ENCODE measurements at regions not wholly inside any gene's neighbourhood (a gene's known extent, or its start where the extent isn't known, plus 50 kb on each side); places are given as distances from the start of the nearest gene placed in this dataset.

DNA sequence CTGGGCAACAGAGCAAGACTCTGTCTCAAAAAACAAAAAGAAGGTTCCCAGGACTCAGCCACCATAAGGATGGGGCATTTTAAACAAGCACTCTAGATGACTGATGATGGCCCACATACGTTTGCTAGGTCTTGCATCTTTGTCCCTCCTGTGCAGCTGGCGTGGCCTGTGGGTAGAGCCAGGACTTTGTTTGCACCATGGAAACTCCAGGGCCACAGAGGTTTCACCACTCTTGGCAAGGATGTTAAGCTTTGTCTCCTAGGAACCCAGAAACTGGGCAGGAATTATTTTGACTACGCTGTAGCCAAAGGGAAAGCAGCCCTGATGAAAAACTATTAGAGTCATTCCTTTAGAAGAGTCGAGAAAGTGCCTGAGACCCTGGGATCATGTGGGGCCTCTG, 54.1 kb upstream of the CALM2 start:
- no peak overlapping the region for H3K4ac ChIP-seq (ENCODE audit: low read depth, low read length)

More for the DNA sequence above, 54.1 kb upstream of the CALM2 start:
- no peak overlapping the region for H3K14ac ChIP-seq (ENCODE audit: insufficient read depth, low read length)
- H3K23ac ChIP-seq (ENCODE audit: insufficient read length, low read depth, low read length) = no peak overlapping the region
- H3T11ph ChIP-seq (ENCODE audit: low read length) = no peak overlapping the region
- no peak overlapping the region for H3K9ac ChIP-seq (ENCODE audit: extremely low read depth, insufficient read length, low read length)
- no peak overlapping the region for H2BK12ac ChIP-seq (ENCODE audit: insufficient read length, low read depth, low read length)
- H4K8ac ChIP-seq (replicated peaks; ENCODE audit: insufficient read length, low read depth, low read length) = no peak overlapping the region
- no peaks in the 10 kb centered on the region for H3K27me3 ChIP-seq (ENCODE audit: insufficient read depth, low read length)
- no peak overlapping the region for H3K18ac ChIP-seq (ENCODE audit: insufficient read length, low read depth, low read length)
- TF ChIP-seq, protein P1, sequence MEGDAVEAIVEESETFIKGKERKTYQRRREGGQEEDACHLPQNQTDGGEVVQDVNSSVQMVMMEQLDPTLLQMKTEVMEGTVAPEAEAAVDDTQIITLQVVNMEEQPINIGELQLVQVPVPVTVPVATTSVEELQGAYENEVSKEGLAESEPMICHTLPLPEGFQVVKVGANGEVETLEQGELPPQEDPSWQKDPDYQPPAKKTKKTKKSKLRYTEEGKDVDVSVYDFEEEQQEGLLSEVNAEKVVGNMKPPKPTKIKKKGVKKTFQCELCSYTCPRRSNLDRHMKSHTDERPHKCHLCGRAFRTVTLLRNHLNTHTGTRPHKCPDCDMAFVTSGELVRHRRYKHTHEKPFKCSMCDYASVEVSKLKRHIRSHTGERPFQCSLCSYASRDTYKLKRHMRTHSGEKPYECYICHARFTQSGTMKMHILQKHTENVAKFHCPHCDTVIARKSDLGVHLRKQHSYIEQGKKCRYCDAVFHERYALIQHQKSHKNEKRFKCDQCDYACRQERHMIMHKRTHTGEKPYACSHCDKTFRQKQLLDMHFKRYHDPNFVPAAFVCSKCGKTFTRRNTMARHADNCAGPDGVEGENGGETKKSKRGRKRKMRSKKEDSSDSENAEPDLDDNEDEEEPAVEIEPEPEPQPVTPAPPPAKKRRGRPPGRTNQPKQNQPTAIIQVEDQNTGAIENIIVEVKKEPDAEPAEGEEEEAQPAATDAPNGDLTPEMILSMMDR (conservative IDR thresholded peaks at IDR 0.05) = no peak
- no peak for DNase-seq
- H2BK15ac ChIP-seq (ENCODE audit: low read depth, low read length) = no peak overlapping the region
- no peak overlapping the region for H2BK120ac ChIP-seq (ENCODE audit: low read depth, low read length, poor library complexity, severe bottlenecking)
- H3K27ac Mint-ChIP-seq = no peak overlapping the region; a peak in 1 of 7 replicates
- H3K4me2 ChIP-seq (ENCODE audit: insufficient read depth, insufficient read length, low read length) = no peak overlapping the region
- H4K91ac ChIP-seq (ENCODE audit: insufficient read length, low read depth, low read length) = no peak overlapping the region
- H3K56ac ChIP-seq (ENCODE audit: insufficient read length, low read depth, low read length) = no peak overlapping the region
- H2AFZ ChIP-seq (ENCODE audit: low read length) = no peak overlapping the region
- no peaks in the 10 kb centered on the region for H3K79me2 ChIP-seq (ENCODE audit: insufficient read depth, low read length)
- H3K27me3 Mint-ChIP-seq (ENCODE audit: low read depth) = peaks cover 3% of the 10 kb centered on the region
- H4K20me1 ChIP-seq (ENCODE audit: control insufficient read depth, insufficient read depth, insufficient read length) = no peaks in the 10 kb centered on the region
- H3K4me1 ChIP-seq (ENCODE audit: insufficient read depth, low read length) = no peaks in the 10 kb centered on the region; the same call in 1 of the 2 replicates
- no CpG with 5 or more reads among the region's 4 CpGs for WGBS (ENCODE audit: extremely low coverage, insufficient read length, low lambda C conversion rate)
- H3K23me2 ChIP-seq (ENCODE audit: insufficient read length, low read depth, low read length, poor library complexity, severe bottlenecking) = no peaks in the 10 kb centered on the region
- H3K9me3 ChIP-seq (ENCODE audit: control insufficient read depth, low read depth, low read length) = no peaks in the 10 kb centered on the region
- H2AK5ac ChIP-seq (ENCODE audit: insufficient read length, low read length) = no peak overlapping the region
- H2BK20ac ChIP-seq (ENCODE audit: low read depth, low read length, poor library complexity, severe bottlenecking) = no peak overlapping the region
- no peak overlapping the region for H2BK5ac ChIP-seq (ENCODE audit: insufficient read length, low read length)
- H3K79me1 ChIP-seq (ENCODE audit: insufficient read depth, low read depth, low read length, poor library complexity, severe bottlenecking) = no peaks in the 10 kb centered on the region
- peaks cover 30% of the 10 kb centered on the region in 2 experiments for H3K4me1 Mint-ChIP-seq
- H3K36me3 Mint-ChIP-seq (ENCODE audit: insufficient read depth in 1 of 3, low read depth in 3 of 3) = no peaks in the 10 kb centered on the region
- no peaks in the 10 kb centered on the region for H3K9me3 Mint-ChIP-seq
- H3K27ac ChIP-seq (ENCODE audit: insufficient read length, low read depth, low read length) = no peak overlapping the region
- H3K4me3 Mint-ChIP-seq = no peak overlapping the region; a peak in 1 of 5 replicates
- H4K5ac ChIP-seq (ENCODE audit: insufficient read length, low read depth, low read length) = no peak overlapping the region
